ENCODE measurements at regions not wholly inside any gene's neighbourhood (a gene's known extent, or its start where the extent isn't known, plus 50 kb on each side); places are given as distances from the start of the nearest gene placed in this dataset.
"Not testable (repeated sequence)": the region's sequence is repeated elsewhere in the genome, so short reads cannot be mapped to it uniquely, and the experiment has no call there.

DNA sequence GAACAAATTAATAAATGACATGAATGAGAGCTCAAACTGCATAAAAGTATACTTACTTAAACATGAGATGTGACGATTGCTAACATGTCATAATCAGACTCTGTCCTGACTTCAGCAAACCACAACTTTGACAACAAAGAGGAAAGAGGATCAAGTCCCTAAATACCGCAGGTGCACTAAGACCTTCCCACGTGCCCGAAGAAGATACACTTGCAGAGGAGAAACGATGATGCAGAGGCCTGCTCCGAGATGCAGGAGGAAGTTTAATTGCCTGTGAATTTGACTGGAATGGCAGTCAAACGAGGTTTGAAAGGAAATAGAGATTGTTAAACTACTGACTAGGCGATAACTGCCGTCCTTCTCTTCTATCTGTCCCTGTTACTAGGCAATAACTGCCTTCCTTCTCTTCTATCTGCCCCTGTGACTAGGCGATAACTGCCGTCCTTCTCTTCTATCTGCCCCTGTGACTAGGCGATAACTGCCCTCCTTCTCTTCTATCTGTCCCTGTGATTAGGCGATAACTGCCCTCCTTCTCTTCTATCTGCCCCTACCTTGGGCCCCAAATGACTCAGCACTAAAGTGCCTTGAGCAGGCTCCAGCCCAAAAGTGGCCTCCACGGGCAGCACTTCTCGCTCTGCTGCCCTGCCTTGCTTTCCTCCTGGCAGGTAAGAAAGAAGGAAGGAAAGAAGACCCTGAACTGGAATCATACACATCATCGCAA lies 2226.0 kb upstream of the DEFB115 start:
- POLR2A ChIA-PET; CTCF ChIA-PET; H3K27me3 ChIP-seq (ENCODE audit: control insufficient read depth, insufficient read depth, low read length); DNase-seq (ENCODE audit: low read depth, low spot score); H3K27ac ChIP-seq (ENCODE audit: low read depth, low read length); H3K4me3 ChIP-seq (ENCODE audit: low read depth, low read length); H3K9me3 ChIP-seq (ENCODE audit: control insufficient read depth, insufficient read depth, low read length): not testable (repeated sequence)

DNA sequence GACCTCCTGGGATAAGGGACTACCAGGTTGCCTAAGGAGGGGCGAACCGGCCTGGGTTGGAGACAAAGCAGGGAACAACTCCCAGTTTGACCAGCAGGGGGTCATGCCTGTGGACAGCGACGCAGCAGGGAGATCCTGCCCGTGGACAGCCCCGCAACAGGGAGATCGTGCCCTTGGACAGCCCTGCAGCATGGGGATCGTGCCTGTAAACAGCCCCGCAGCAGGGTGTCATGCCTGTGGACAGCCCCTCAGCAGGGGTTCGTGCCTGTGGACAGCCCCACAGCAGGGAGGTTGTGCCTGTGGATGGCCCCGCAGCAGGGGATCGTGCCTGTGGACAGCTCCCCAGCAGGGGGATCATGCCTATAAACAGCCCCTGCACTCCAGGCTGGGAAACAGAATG lies 2213.2 kb upstream of the DEFB115 start:
- POLR2A ChIA-PET; CTCF ChIA-PET; DNase-seq (ENCODE audit: low read depth, low spot score); H3K27ac ChIP-seq (ENCODE audit: low read depth, low read length); H3K4me3 ChIP-seq (ENCODE audit: low read depth, low read length); H3K9me3 ChIP-seq (ENCODE audit: control insufficient read depth, insufficient read depth, low read length); H3K27me3 ChIP-seq (ENCODE audit: control insufficient read depth, insufficient read depth, low read length): not testable (repeated sequence)

DNA sequence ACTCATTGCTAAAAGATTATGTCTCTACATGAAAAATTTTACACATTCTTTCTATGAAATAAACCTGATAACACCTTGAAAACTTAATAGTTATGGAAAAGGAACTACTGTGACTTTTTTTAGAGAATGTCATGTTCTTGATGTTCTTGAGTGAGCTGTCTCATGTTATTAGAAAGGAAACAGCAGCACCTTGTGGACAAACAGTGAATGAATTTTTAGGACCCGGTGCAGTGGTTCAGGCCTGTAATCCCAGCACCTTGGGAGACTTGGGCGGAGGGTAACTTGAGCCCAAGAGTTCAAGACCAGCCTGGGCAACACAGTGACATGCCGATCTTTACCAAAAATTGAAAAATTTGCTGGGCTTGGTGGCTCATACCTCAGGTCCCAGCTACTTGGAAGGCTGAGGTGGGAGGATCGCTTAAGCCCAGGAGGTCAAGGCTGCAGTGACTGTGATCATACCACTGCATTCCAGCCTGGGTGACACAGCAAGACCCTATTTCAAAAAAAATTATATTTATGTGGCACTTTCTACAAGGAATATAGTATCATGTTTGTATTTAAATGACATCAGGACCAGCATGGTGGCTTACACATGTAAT lies 2207.4 kb upstream of the DEFB115 start:
- H3K27me3 ChIP-seq (ENCODE audit: control insufficient read depth, insufficient read depth, low read length); CTCF ChIA-PET; DNase-seq (ENCODE audit: low read depth, low spot score); H3K4me3 ChIP-seq (ENCODE audit: low read depth, low read length); H3K9me3 ChIP-seq (ENCODE audit: control insufficient read depth, insufficient read depth, low read length); POLR2A ChIA-PET; H3K27ac ChIP-seq (ENCODE audit: low read depth, low read length): not testable (repeated sequence)

DNA sequence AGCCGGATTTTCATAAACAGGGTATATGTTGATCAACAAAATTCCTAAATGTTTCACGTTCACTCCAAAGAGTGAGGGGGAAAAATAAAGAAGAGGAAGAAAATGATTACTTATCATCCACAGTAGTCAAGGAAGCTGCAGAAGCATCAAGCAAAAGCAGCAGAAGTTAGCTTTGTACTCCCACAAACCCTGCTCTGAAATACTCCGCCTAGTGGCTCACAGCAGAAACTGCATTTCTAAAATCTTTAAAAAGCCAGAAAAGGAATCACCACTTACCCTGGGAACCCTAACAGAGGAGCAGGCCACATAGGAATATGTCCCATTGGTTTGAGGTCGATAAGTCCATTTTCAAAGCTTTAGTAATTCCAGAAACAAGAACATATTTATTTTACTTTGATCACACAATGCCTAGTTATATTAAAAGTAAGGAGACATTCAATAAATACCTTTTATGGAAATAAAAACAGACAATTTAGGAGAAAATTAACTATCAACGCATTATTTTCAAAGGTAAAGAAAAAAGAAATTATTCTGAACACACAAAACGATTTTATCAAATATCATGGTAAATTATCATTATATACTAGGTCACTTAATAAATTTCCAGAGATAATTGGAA lies 2199.5 kb upstream of the DEFB115 start:
- H3K4me3 ChIP-seq (ENCODE audit: low read depth, low read length); H3K27ac ChIP-seq (ENCODE audit: low read depth, low read length); CTCF ChIA-PET; H3K27me3 ChIP-seq (ENCODE audit: control insufficient read depth, insufficient read depth, low read length); POLR2A ChIA-PET; H3K9me3 ChIP-seq (ENCODE audit: control insufficient read depth, insufficient read depth, low read length); DNase-seq (ENCODE audit: low read depth, low spot score): not testable (repeated sequence)
- TF ChIP-seq, protein P1, sequence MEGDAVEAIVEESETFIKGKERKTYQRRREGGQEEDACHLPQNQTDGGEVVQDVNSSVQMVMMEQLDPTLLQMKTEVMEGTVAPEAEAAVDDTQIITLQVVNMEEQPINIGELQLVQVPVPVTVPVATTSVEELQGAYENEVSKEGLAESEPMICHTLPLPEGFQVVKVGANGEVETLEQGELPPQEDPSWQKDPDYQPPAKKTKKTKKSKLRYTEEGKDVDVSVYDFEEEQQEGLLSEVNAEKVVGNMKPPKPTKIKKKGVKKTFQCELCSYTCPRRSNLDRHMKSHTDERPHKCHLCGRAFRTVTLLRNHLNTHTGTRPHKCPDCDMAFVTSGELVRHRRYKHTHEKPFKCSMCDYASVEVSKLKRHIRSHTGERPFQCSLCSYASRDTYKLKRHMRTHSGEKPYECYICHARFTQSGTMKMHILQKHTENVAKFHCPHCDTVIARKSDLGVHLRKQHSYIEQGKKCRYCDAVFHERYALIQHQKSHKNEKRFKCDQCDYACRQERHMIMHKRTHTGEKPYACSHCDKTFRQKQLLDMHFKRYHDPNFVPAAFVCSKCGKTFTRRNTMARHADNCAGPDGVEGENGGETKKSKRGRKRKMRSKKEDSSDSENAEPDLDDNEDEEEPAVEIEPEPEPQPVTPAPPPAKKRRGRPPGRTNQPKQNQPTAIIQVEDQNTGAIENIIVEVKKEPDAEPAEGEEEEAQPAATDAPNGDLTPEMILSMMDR (IDR thresholded peaks at IDR 0.05; ENCODE audit: low read depth, low read length) = 0 out of 2 replicates have a peak, but pooled peaks have one; percentile 31

DNA sequence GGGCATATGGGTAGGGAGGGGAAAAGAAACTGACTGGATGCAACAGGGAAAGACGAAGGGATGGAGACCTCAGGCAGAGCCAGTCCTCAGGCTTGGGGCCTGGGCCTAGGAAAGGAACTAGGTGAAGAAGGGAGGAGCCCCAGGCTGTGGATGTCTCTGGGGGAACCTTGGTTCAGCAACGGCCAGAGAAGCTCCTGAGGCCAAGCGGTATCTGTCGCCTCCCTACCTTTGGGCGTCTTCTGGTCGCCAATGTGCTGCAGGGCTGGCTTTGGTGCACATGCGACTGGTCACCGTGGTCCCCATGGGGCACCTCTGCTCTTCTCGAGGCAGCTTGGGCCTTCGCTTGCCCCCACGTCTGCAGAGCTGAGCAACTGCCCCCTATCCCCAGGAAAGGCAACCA lies 2195.0 kb upstream of the DEFB115 start:
- CTCF ChIA-PET = not testable (repeated sequence)

DNA sequence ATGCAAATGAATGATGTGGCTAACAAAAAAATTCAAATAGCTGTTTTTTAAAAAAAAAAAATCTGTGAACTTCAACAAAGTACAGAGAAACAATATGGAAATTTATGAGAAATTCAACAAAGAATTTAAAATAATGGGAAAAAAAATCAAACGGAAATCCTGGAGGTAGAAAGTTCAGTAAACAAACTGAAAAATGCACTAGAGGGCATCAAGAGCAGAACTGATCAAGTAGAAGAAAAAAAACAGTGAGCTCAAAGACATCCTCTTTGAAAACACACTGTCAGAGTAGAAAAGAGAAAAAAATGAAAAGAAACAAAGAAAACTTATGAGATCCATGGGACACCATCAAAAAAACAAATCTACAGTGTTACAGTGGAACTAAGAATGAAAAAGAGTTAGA lies 2191.1 kb upstream of the DEFB115 start:
- peaks cover 11% of the 10 kb centered on the region for H3K9me3 ChIP-seq (ENCODE audit: control insufficient read depth, insufficient read depth, low read length)
- H3K27ac ChIP-seq (ENCODE audit: low read depth, low read length); H3K4me3 ChIP-seq (ENCODE audit: low read depth, low read length); CTCF ChIA-PET; POLR2A ChIA-PET; H3K27me3 ChIP-seq (ENCODE audit: control insufficient read depth, insufficient read depth, low read length); DNase-seq (ENCODE audit: low read depth, low spot score): not testable (repeated sequence)

More for the DNA sequence above, 2195.0 kb upstream of the DEFB115 start:
- H3K4me3 ChIP-seq (ENCODE audit: low read depth, low read length); H3K27me3 ChIP-seq (ENCODE audit: control insufficient read depth, insufficient read depth, low read length); H3K27ac ChIP-seq (ENCODE audit: low read depth, low read length); DNase-seq (ENCODE audit: low read depth, low spot score); POLR2A ChIA-PET: not testable (repeated sequence)
- peaks cover 11% of the 10 kb centered on the region for H3K9me3 ChIP-seq (ENCODE audit: control insufficient read depth, insufficient read depth, low read length)

DNA sequence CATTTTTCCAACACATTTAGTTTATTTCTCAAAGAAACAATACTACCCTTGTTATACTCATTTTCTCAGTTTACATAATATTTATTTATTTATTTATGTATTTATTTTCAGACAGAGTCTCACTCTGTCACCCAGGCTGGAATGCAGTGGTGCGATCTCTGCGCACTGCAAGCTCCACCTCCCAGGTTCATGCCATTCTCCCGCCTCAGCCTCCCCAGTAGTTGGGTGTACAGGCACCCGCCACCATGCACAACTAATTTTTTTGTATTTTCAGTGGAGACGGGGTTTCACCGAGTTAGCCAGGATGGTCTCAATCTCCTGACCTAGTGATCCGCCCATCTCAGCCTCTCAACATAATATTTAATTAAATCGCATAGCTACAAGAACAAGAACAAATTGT lies 2183.8 kb upstream of the DEFB115 start:
- H3K4me3 ChIP-seq (ENCODE audit: low read depth, low read length); H3K9me3 ChIP-seq (ENCODE audit: control insufficient read depth, insufficient read depth, low read length); CTCF ChIA-PET; H3K27me3 ChIP-seq (ENCODE audit: control insufficient read depth, insufficient read depth, low read length); POLR2A ChIA-PET; DNase-seq (ENCODE audit: low read depth, low spot score); H3K27ac ChIP-seq (ENCODE audit: low read depth, low read length): not testable (repeated sequence)
